HepG2 (cell line): ENCODE measurements at regions not wholly inside any gene's neighbourhood (a gene's known extent, or its start where the extent isn't known, plus 50 kb on each side); places are given as distances from the start of the nearest gene placed in this dataset.

ENCODE experiments used
- ATAC-seq: fragments of 200-7000 bp; cut with Tn5 transposase; 3 replicates; pipeline ENCODE4 v1.9.1; 2020; ENCODE audit warnings: mild to moderate bottlenecking, moderate library complexity
- BruUV-seq: library from RNA; stranded (reverse); fragments of 400-500 nt; replicated peaks from 2 replicates; lab custom pipeline; 2021; lab: Mats Ljungman, UMichigan
- CTCF ChIA-PET: fragments of 300-600 bp; formaldehyde crosslinking; extraction: SDS; loops from one replicate; lab custom pipeline; 2021; ENCODE audit warnings: low total read pairs, inconsistent platforms, low intra/inter-chr PET ratio; lab: Yijun Ruan, JAX
- POLR2A ChIA-PET: fragments of 350-600 bp; sonication (Branson Sonifier 250); formaldehyde crosslinking; loops from one replicate; lab custom pipeline; 2020; ENCODE audit warnings: antibody characterized with exemption, inconsistent platforms; lab: Yijun Ruan, JAX
- DNase-seq: peaks from one replicate; pipeline ENCODE4 v3.0.0-alpha.2; 2015; ENCODE audit warnings: low spot score
- FAIRE-seq: peaks from 3 replicates; lab custom pipeline; 2011; peaks lifted over from hg19 to GRCh38; lab: Jason Lieb, UNC
- H2AFZ ChIP-seq: one replicate; pipeline ENCODE4 v1.6.1; 2011; ENCODE audit warnings: low read length, inconsistent platforms
- H3K27ac ChIP-seq: fragments of 300-600 bp; 3 replicates; pipeline ENCODE4 v1.8.0; 2011; ENCODE audit warnings: mixed run types, mild to moderate bottlenecking, mixed read lengths, low read length, inconsistent platforms; ENCODE audit not compliant: insufficient read depth; ENCODE audit errors: extremely low read length
- H3K27me3 ChIP-seq, 2 experiments: fragments of 200-600 bp in 1 of 2; 2 replicates in 1 of 2; 3 replicates in 1 of 2; pipeline versions ENCODE4 v1.6.0 to v1.8.0; 2011; ENCODE audit warnings: low read length in 2 of 2, mild to moderate bottlenecking in 2 of 2, moderate library complexity in 2 of 2, inconsistent platforms in 1 of 2; ENCODE audit not compliant: insufficient read depth in 2 of 2, control insufficient read depth in 1 of 2
- H3K36me3 ChIP-seq, 2 experiments: fragments of 200-600 bp in 1 of 2; replicated peaks in 1 of 2; 2 replicates in 1 of 2; 3 replicates in 1 of 2; pipeline versions ENCODE4 v1.5.1 to v1.8.0; 2011; ENCODE audit warnings: low read length in 2 of 2, inconsistent platforms in 1 of 2; ENCODE audit not compliant: insufficient read depth in 2 of 2, control insufficient read depth in 1 of 2
- H3K4me1 ChIP-seq: 2 replicates; pipeline ENCODE4 v1.5.1; 2012; ENCODE audit warnings: low read length, inconsistent platforms; ENCODE audit not compliant: insufficient read depth
- H3K4me2 ChIP-seq: 2 replicates; pipeline ENCODE4 v1.6.0; 2011; ENCODE audit warnings: low read depth, low read length, inconsistent platforms
- H3K4me3 ChIP-seq, 3 experiments: fragments of 200-600 bp in 1 of 3; sonication (generic), shearing (Covaris generic) in 1 of 3; replicated peaks in 1 of 3; 2 replicates each; pipeline ENCODE4 v1.5.1; 2011 to 2016; ENCODE audit warnings: low read length in 3 of 3, inconsistent platforms in 2 of 3, low read depth in 2 of 3, mild to moderate bottlenecking in 2 of 3, control low read depth in 1 of 3, mixed read lengths in 1 of 3; ENCODE audit not compliant: insufficient read depth in 1 of 3
- H3K79me2 ChIP-seq: one replicate; pipeline ENCODE4 v1.6.1; 2011; ENCODE audit warnings: low read length, inconsistent platforms; ENCODE audit not compliant: insufficient read depth
- H3K9ac ChIP-seq: 2 replicates; pipeline ENCODE4 v1.6.0; 2011; ENCODE audit warnings: mild to moderate bottlenecking, low read depth, low read length, inconsistent platforms; ENCODE audit not compliant: insufficient read depth
- H3K9me3 ChIP-seq: 2 replicates; pipeline ENCODE4 v1.5.1; 2012; ENCODE audit warnings: mild to moderate bottlenecking, low read length
- H4K20me1 ChIP-seq: 2 replicates; pipeline ENCODE4 v1.6.0; 2011; ENCODE audit warnings: inconsistent platforms, mild to moderate bottlenecking, low read length, moderate library complexity; ENCODE audit not compliant: insufficient read depth
- ATF7 ChIP-seq, 2 experiments: fragments of 450-650 bp in 1 of 2; sonication (generic) in 1 of 2; formaldehyde crosslinking in 1 of 2; IDR thresholded peaks; 2 replicates each; pipeline versions ENCODE4 v1.4.0 to v1.6.1; 2016 to 2020; ENCODE audit warnings: antibody characterized with exemption in 1 of 2, mild to moderate bottlenecking in 1 of 2, missing genetic modification reagents in 1 of 2
- CHD4 ChIP-seq: fragments of 200-600 bp; sonication (generic); IDR thresholded peaks from 2 replicates; pipeline ENCODE4 v1.7.0; 2017; ENCODE audit warnings: mild to moderate bottlenecking, low read length, borderline replicate concordance
- CREB1 ChIP-seq, 2 experiments: fragments of 450-650 bp in 1 of 2; IDR thresholded peaks; 2 replicates each; pipeline ENCODE4 v1.6.1; 2016 to 2017; ENCODE audit warnings: control low read depth in 1 of 2, mild to moderate bottlenecking in 1 of 2, missing compliant biosample characterization in 1 of 2, missing genetic modification characterization in 1 of 2
- MATR3 ChIP-seq: sonication (generic); formaldehyde crosslinking; IDR thresholded peaks from 2 replicates; pipeline ENCODE4 v1.4.0; 2020; ENCODE audit warnings: missing genetic modification reagents
- PITX1 ChIP-seq: sonication (generic); formaldehyde crosslinking; IDR thresholded peaks from 2 replicates; pipeline ENCODE4 v1.5.1; 2020; ENCODE audit warnings: mild to moderate bottlenecking, missing genetic modification reagents
- SOX13 ChIP-seq, 3 experiments: fragments of 450-650 bp in 1 of 3; sonication (generic) in 1 of 3; formaldehyde crosslinking in 1 of 3; IDR thresholded peaks in 2 of 3; conservative IDR thresholded peaks in 1 of 3; 2 replicates each; pipeline versions ENCODE4 v1.5.0 to v1.6.1; 2016 to 2020; ENCODE audit warnings: antibody characterized with exemption in 1 of 3, mild to moderate bottlenecking in 1 of 3, missing compliant biosample characterization in 1 of 3, missing genetic modification reagents in 1 of 3, moderate library complexity in 1 of 3
- TCF7L2 ChIP-seq: IDR thresholded peaks from 2 replicates; pipeline ENCODE4 v1.6.1; 2011; ENCODE audit warnings: mild to moderate bottlenecking, low read depth, low read length, moderate library complexity
- ZBTB1 ChIP-seq: sonication (generic); formaldehyde crosslinking; IDR thresholded peaks from 2 replicates; pipeline ENCODE4 v1.4.0; 2020; ENCODE audit warnings: missing genetic modification reagents, borderline replicate concordance
- ZNF224 ChIP-seq: sonication (generic); formaldehyde crosslinking; IDR thresholded peaks from 2 replicates; pipeline ENCODE4 v1.5.0; 2020; ENCODE audit warnings: mild to moderate bottlenecking, missing genetic modification reagents
- ZNF775 ChIP-seq: sonication (generic); formaldehyde crosslinking; IDR thresholded peaks from 2 replicates; pipeline ENCODE4 v1.4.0; 2020; ENCODE audit warnings: missing genetic modification reagents, mild to moderate bottlenecking, moderate library complexity, borderline replicate concordance
- WGBS: methylation state at CpG from one replicate; pipeline ENCODE4 v1.1.6; 2017; ENCODE audit warnings: low lambda C conversion rate; 5-methylcytosine and 5-hydroxymethylcytosine counted together
- in situ Hi-C: cut with HindIII; loops from 2 replicates; pipeline ENCODE4 v1.10.0; 2017; ENCODE audit warnings: low pct_unique_long_range_greater_than_20kb; ENCODE audit not compliant: extremely low pct_ligation_motif_present
- intact Hi-C: fragments of 100-400 bp; cut with micrococcal nuclease; formaldehyde crosslinking; loops from one replicate; pipeline ENCODE4 v1.10.0; 2022; ENCODE audit not compliant: unreplicated experiment

DNA sequence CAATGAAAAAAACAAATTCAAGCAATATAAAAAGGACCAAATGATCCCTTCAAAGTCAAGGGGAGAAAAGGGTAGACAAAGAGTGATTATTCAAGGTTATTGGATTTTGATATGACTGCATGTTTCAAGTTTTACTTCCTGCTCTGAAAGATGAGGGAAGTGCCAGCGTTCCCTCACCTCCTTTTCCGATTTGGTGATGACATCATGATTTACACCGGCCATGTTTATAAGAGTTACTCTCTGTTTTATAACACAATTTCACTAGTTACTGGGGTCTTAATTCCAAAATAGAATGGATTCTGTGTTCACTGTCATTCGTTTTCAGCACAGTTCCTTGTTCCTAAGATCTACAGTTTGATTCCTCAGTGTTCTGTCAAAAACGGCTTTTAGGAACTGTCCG lies 60.5 kb upstream of the CPXM2 start:
- BruUV-seq, result no TSS peak
- Histone ChIP-seq H3K27me3 (peaks cover 3 to 35% of the 10 kb centered on the region in 2 experiments; a peak in 3 of 5 replicates), H3K4me2 (no peak overlapping the region), H3K4me3 (no peak overlapping the region), H4K20me1 (no peaks in the 10 kb centered on the region), H3K9ac (no peak overlapping the region), H3K36me3 (no peaks in the 10 kb centered on the region), H3K27ac (no peak overlapping the region), H3K79me2 (no peaks in the 10 kb centered on the region), H3K4me1 (no peaks in the 10 kb centered on the region), H3K9me3 (no peaks in the 10 kb centered on the region), H2AFZ (no peak overlapping the region)
- DNase-seq (no peak), FAIRE-seq (no peak)
- CTCF ChIA-PET, result no interaction called here
- POLR2A ChIA-PET, result no interaction called here
- in situ Hi-C loops (loop anchor here (25.0 kb wide), 1 partner anchor 865 kb away; no protein-coding TSS in a partner anchor), intact Hi-C loops (no loop called here)
- WGBS, result 43% methylated on average over 6 of the region's 6 CpGs
- peak; percentile 87 for TF ChIP-seq ATF7 (IDR thresholded peaks at IDR 0.05)
- no peak for TF ChIP-seq ATF7 (CRISPR knock-in tag; IDR thresholded peaks at IDR 0.05)
- peak; percentile 39; the same call in 1 of the 2 replicates for TF ChIP-seq CREB1 (IDR thresholded peaks at IDR 0.05)
- TF ChIP-seq CREB1 (CRISPR knock-in tag; IDR thresholded peaks at IDR 0.05), result no peak
- TF ChIP-seq ZNF775 (CRISPR knock-in tag), result no peak
- TF ChIP-seq ZBTB1, result no peak
- no peak for TF ChIP-seq CHD4
- no peak for TF ChIP-seq MATR3 (CRISPR knock-in tag)
- no peak for TF ChIP-seq ZNF224 (CRISPR knock-in tag)
- TF ChIP-seq SOX13 (IDR thresholded peaks at IDR 0.05), result no peak
- TF ChIP-seq SOX13 (CRISPR knock-in tag; conservative IDR thresholded peaks at IDR 0.05 in 1 of 2, IDR thresholded peaks at IDR 0.05 in 1 of 2), result no peak
- no peak for TF ChIP-seq PITX1
- no peak for TF ChIP-seq TCF7L2
- TF ChIP-seq, all 625 proteins: peak for 2
- no peak for ATAC-seq
